SK-N-SH (cell line): ENCODE measurements at regions not wholly inside any gene's neighbourhood (a gene's known extent, or its start where the extent isn't known, plus 50 kb on each side); places are given as distances from the start of the nearest gene placed in this dataset.

ENCODE experiments used
- CTCF ChIA-PET: fragments of 300-600, 350-600 bp; formaldehyde crosslinking; extraction: SDS; loops from one replicate; lab custom pipeline; 2021; lab: Yijun Ruan, JAX
- POLR2A ChIA-PET: fragments of 350-600 bp; sonication (Branson Sonifier 250); formaldehyde crosslinking; extraction: SDS; loops from one replicate; lab custom pipeline; 2020; ENCODE audit warnings: antibody characterized with exemption, inconsistent platforms; lab: Yijun Ruan, JAX
- DNase-seq: peaks from one replicate; pipeline ENCODE4 v3.0.0; 2012
- H2AFZ ChIP-seq: fragments of 200-600 bp; sonication (generic); 2 replicates; pipeline ENCODE4 v1.8.1; 2016; ENCODE audit warnings: antibody characterized with exemption, mild to moderate bottlenecking, low read depth
- H3F3A ChIP-seq: fragments of 200-600 bp; sonication (generic); replicated peaks from 2 replicates; pipeline ENCODE3; 2016; ENCODE audit warnings: antibody characterized with exemption, mild to moderate bottlenecking; ENCODE audit not compliant: insufficient read depth
- H3K27ac ChIP-seq, 2 experiments: fragments of 200-500 bp in 1 of 2; fragments of 200-600 bp in 1 of 2; sonication (Bioruptor generic) in 1 of 2; sonication (generic), shearing (Covaris generic) in 1 of 2; 2 replicates each; pipeline versions ENCODE4 v1.5.1 to v1.6.1; 2014 to 2016; ENCODE audit warnings: low read depth in 2 of 2, inconsistent platforms in 1 of 2, low read length in 1 of 2, mild to moderate bottlenecking in 1 of 2, mixed read lengths in 1 of 2
- H3K27me3 ChIP-seq: fragments of 200-600 bp; sonication (generic), shearing (Covaris generic); 2 replicates; pipeline ENCODE4 v1.6.1; 2016; ENCODE audit warnings: mixed run types; ENCODE audit not compliant: insufficient read depth
- H3K36me3 ChIP-seq, 2 experiments: fragments of 200-500 bp in 1 of 2; fragments of 200-600 bp in 1 of 2; sonication (Bioruptor generic) in 1 of 2; sonication (generic) in 1 of 2; replicated peaks in 1 of 2; 2 replicates each; pipeline versions ENCODE3 to v1.5.1; 2014 to 2016; ENCODE audit warnings: low read length in 1 of 2, mild to moderate bottlenecking in 1 of 2; ENCODE audit not compliant: insufficient read depth in 2 of 2, control insufficient read depth in 1 of 2
- H3K4me1 ChIP-seq, 2 experiments: fragments of 200-500 bp in 1 of 2; fragments of 200-600 bp in 1 of 2; sonication (Bioruptor generic) in 1 of 2; sonication (generic), shearing (Covaris generic) in 1 of 2; 2 replicates each; pipeline versions ENCODE4 v1.5.1 to v1.6.1; 2014 to 2016; ENCODE audit warnings: low read depth in 1 of 2, low read length in 1 of 2, mixed run types in 1 of 2; ENCODE audit not compliant: insufficient read depth in 2 of 2, control insufficient read depth in 1 of 2
- H3K4me2 ChIP-seq: fragments of 200-600 bp; sonication (generic), shearing (Covaris generic); 2 replicates; pipeline ENCODE4 v1.6.1; 2017; ENCODE audit warnings: mixed run types
- H3K4me3 ChIP-seq, 2 experiments: fragments of 200-500 bp in 1 of 2; fragments of 200-600 bp in 1 of 2; sonication (Bioruptor generic) in 1 of 2; sonication (generic), shearing (Covaris generic) in 1 of 2; 2 replicates each; pipeline versions ENCODE4 v1.5.1 to v1.8.1; 2014 to 2016; ENCODE audit warnings: low read depth in 2 of 2, inconsistent platforms in 1 of 2, low read length in 1 of 2, mild to moderate bottlenecking in 1 of 2, mixed read lengths in 1 of 2, moderate library complexity in 1 of 2
- H3K79me2 ChIP-seq: fragments of 200-600 bp; sonication (generic); 2 replicates; pipeline ENCODE4 v1.8.1; 2017; ENCODE audit warnings: mild to moderate bottlenecking; ENCODE audit not compliant: insufficient read depth
- H3K9ac ChIP-seq: fragments of 200-600 bp; sonication (generic); 2 replicates; pipeline ENCODE4 v1.6.1; 2017; ENCODE audit warnings: mixed run types
- H3K9me2 ChIP-seq: fragments of 200-600 bp; sonication (generic); 2 replicates; pipeline ENCODE4 v1.6.1; 2017; ENCODE audit warnings: mixed run types
- H3K9me3 ChIP-seq: fragments of 200-600 bp; sonication (generic); 2 replicates; pipeline ENCODE4 v1.6.1; 2017; ENCODE audit warnings: mixed run types, mild to moderate bottlenecking, moderate library complexity
- H4K20me1 ChIP-seq: fragments of 200-600 bp; sonication (generic); 2 replicates; pipeline ENCODE4 v1.6.1; 2017; ENCODE audit warnings: mild to moderate bottlenecking, mixed run types; ENCODE audit not compliant: insufficient read depth
- ELF1 ChIP-seq: IDR thresholded peaks from 2 replicates; pipeline ENCODE4 v1.4.0; 2012
- EZH2phosphoT487 ChIP-seq: fragments of 200-600 bp; sonication (generic); IDR thresholded peaks from 2 replicates; pipeline ENCODE4 v1.6.1; 2017; ENCODE audit warnings: low read depth, mixed run types, mild to moderate bottlenecking, antibody characterized with exemption, moderate library complexity, borderline replicate concordance
- FOSL2 ChIP-seq: IDR thresholded peaks from 2 replicates; pipeline ENCODE4 v1.4.0; 2012; ENCODE audit warnings: low read depth, mild to moderate bottlenecking, moderate library complexity, borderline replicate concordance
- FOXM1 ChIP-seq: IDR thresholded peaks from 2 replicates; pipeline ENCODE4 v1.4.0; 2012; ENCODE audit warnings: low read depth, mild to moderate bottlenecking
- GABPA ChIP-seq: IDR thresholded peaks from 2 replicates; pipeline ENCODE4 v1.4.0; 2012; ENCODE audit warnings: low read depth, mild to moderate bottlenecking
- MAX ChIP-seq: IDR thresholded peaks from 2 replicates; pipeline ENCODE4 v1.4.0; 2012; ENCODE audit warnings: low read depth
- MEF2A ChIP-seq: IDR thresholded peaks from 2 replicates; pipeline ENCODE4 v1.4.0; 2012; ENCODE audit warnings: low read depth, borderline replicate concordance
- MXI1 ChIP-seq: IDR thresholded peaks from 2 replicates; pipeline ENCODE4 v1.6.1; 2012; ENCODE audit warnings: mild to moderate bottlenecking, low read depth, low read length, improper control_type of control experiment
- RAD21 ChIP-seq: IDR thresholded peaks from 2 replicates; pipeline ENCODE4 v1.6.1; 2012; ENCODE audit warnings: mild to moderate bottlenecking, low read length
- RCOR1 ChIP-seq: fragments of 150-350 bp; IDR thresholded peaks from 2 replicates; pipeline ENCODE4 v1.6.1; 2017; ENCODE audit warnings: antibody characterized with exemption, low read length
- RFX5 ChIP-seq: IDR thresholded peaks from 2 replicates; pipeline ENCODE4 v1.6.1; 2012; ENCODE audit warnings: mild to moderate bottlenecking, improper control_type of control experiment, low read length
- SMC3 ChIP-seq: IDR thresholded peaks from 2 replicates; pipeline ENCODE4 v1.6.1; 2012; ENCODE audit warnings: low read depth, low read length, improper control_type of control experiment
- TAF1 ChIP-seq: IDR thresholded peaks from 2 replicates; pipeline ENCODE4 v1.6.1; 2012; ENCODE audit warnings: low read depth, mild to moderate bottlenecking, low read length, moderate library complexity, borderline replicate concordance
- TCF12 ChIP-seq: IDR thresholded peaks from 2 replicates; pipeline ENCODE4 v1.4.0; 2012
- TEAD4 ChIP-seq: IDR thresholded peaks from 2 replicates; pipeline ENCODE4 v1.4.0; 2012; ENCODE audit warnings: mild to moderate bottlenecking, borderline replicate concordance; ENCODE audit not compliant: insufficient read depth
- WGBS: methylation state at CpG from one replicate; pipeline ENCODE4 v1.1.6; 2017; ENCODE audit warnings: low lambda C conversion rate; 5-methylcytosine and 5-hydroxymethylcytosine counted together
- TF ChIP-seq, protein P1 (sequence below): fragments of 150-350 bp; IDR thresholded peaks from 2 replicates; pipeline ENCODE4 v1.6.1; 2017; ENCODE audit warnings: antibody characterized with exemption, low read length, low read depth, borderline replicate concordance
- TF ChIP-seq, protein P2 (sequence below): IDR thresholded peaks from 2 replicates; pipeline ENCODE4 v1.4.0; 2012; ENCODE audit warnings: low read depth, borderline replicate concordance
- TF ChIP-seq, protein P3 (sequence below): fragments of 150-350 bp; IDR thresholded peaks from 2 replicates; pipeline ENCODE4 v1.6.1; 2016; ENCODE audit warnings: mild to moderate bottlenecking, low read depth, low read length

GRCh38 chr16:86996081-86996480, 321.1 kb downstream of the C16orf95 start:
- H3K4me2 ChIP-seq: no peak overlapping the region
- TF ChIP-seq, protein P1, sequence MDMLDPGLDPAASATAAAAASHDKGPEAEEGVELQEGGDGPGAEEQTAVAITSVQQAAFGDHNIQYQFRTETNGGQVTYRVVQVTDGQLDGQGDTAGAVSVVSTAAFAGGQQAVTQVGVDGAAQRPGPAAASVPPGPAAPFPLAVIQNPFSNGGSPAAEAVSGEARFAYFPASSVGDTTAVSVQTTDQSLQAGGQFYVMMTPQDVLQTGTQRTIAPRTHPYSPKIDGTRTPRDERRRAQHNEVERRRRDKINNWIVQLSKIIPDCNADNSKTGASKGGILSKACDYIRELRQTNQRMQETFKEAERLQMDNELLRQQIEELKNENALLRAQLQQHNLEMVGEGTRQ: no peak
- TF ChIP-seq MEF2A (no peak), EZH2phosphoT487 (no peak), MXI1 (no peak), RCOR1 (no peak), ELF1 (no peak), TEAD4 (no peak), GABPA (no peak)
- TF ChIP-seq, protein P2, sequence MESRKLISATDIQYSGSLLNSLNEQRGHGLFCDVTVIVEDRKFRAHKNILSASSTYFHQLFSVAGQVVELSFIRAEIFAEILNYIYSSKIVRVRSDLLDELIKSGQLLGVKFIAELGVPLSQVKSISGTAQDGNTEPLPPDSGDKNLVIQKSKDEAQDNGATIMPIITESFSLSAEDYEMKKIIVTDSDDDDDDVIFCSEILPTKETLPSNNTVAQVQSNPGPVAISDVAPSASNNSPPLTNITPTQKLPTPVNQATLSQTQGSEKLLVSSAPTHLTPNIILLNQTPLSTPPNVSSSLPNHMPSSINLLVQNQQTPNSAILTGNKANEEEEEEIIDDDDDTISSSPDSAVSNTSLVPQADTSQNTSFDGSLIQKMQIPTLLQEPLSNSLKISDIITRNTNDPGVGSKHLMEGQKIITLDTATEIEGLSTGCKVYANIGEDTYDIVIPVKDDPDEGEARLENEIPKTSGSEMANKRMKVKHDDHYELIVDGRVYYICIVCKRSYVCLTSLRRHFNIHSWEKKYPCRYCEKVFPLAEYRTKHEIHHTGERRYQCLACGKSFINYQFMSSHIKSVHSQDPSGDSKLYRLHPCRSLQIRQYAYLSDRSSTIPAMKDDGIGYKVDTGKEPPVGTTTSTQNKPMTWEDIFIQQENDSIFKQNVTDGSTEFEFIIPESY: no peak
- TF ChIP-seq, all 33 proteins: peak for 0
- no peaks in the 10 kb centered on the region for H3K36me3 ChIP-seq
- ChIA-PET POLR2A (no interaction called here), CTCF (interaction anchor here (1.0 kb wide), 1 partner anchor 67 kb away, joined by 6 read pairs; no protein-coding TSS in a partner anchor)
- H3K4me3 ChIP-seq: no peak overlapping the region
- H3F3A ChIP-seq: peaks cover 14% of the 10 kb centered on the region
- H3K27ac ChIP-seq: no peak overlapping the region
- no peaks in the 10 kb centered on the region for H3K9me3 ChIP-seq
- peaks cover 35% of the 10 kb centered on the region; the same call in 1 of the 2 replicates for H3K27me3 ChIP-seq
- DNase-seq: no peak
- no peak overlapping the region for H3K9ac ChIP-seq
- no peak overlapping the region for H2AFZ ChIP-seq
- no peaks in the 10 kb centered on the region for H3K9me2 ChIP-seq
- H3K4me1 ChIP-seq: peaks cover 0 to 6% of the 10 kb centered on the region in 2 experiments; a peak in 1 of 4 replicates
- 47% methylated on average over 9 of the region's 10 CpGs for WGBS
- no peaks in the 10 kb centered on the region for H3K79me2 ChIP-seq
- no peaks in the 10 kb centered on the region for H4K20me1 ChIP-seq

DNA sequence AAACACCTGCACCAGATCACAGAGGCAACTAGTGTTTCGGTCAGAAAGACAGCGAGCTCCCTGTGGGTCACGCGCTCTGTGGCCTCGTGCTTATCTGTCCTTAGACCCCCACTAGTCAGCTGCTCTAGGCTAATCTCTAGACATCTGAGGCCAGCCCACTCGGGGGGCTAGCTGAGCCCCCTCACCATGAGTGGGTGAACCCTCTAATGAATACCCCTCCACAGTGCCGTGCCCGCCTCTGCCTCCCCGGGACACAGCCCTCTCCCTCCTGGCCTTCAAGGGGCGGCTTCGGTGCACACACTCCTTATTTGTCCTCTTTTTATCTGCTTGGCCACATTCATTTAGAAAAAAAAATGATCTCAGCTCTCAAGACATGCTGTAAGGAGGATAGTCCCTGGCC, 320.1 kb downstream of the C16orf95 start:
- no peaks in the 10 kb centered on the region for H3K9me3 ChIP-seq
- ChIA-PET CTCF (no interaction called here), POLR2A (no interaction called here)
- no peaks in the 10 kb centered on the region for H3K79me2 ChIP-seq
- peaks cover 14% of the 10 kb centered on the region for H3F3A ChIP-seq
- H3K27ac ChIP-seq: no peak overlapping the region
- 58% methylated on average over 11 of the region's 11 CpGs for WGBS
- peaks cover 0 to 6% of the 10 kb centered on the region in 2 experiments; a peak in 1 of 4 replicates for H3K4me1 ChIP-seq
- no peaks in the 10 kb centered on the region for H3K9me2 ChIP-seq
- no peak overlapping the region for H2AFZ ChIP-seq
- no peaks in the 10 kb centered on the region for H3K36me3 ChIP-seq
- no peak for DNase-seq
- H4K20me1 ChIP-seq: no peaks in the 10 kb centered on the region
- H3K4me3 ChIP-seq: no peak overlapping the region
- H3K27me3 ChIP-seq: peaks cover 35% of the 10 kb centered on the region; the same call in 1 of the 2 replicates
- H3K9ac ChIP-seq: no peak overlapping the region
- H3K4me2 ChIP-seq: no peak overlapping the region
- TF ChIP-seq FOXM1 (no peak), MXI1 (no peak), SMC3 (no peak), TCF12 (no peak), TAF1 (no peak), MAX (no peak), FOSL2 (no peak), TEAD4 (no peak), RFX5 (no peak), RAD21 (no peak), ELF1 (no peak), GABPA (no peak)
- TF ChIP-seq, protein P2: no peak
- TF ChIP-seq, protein P3, sequence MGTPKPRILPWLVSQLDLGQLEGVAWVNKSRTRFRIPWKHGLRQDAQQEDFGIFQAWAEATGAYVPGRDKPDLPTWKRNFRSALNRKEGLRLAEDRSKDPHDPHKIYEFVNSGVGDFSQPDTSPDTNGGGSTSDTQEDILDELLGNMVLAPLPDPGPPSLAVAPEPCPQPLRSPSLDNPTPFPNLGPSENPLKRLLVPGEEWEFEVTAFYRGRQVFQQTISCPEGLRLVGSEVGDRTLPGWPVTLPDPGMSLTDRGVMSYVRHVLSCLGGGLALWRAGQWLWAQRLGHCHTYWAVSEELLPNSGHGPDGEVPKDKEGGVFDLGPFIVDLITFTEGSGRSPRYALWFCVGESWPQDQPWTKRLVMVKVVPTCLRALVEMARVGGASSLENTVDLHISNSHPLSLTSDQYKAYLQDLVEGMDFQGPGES: no peak
